GM19238 (cell line): ENCODE measurements at regions not wholly inside any gene's neighbourhood (a gene's known extent, or its start where the extent isn't known, plus 50 kb on each side); places are given as distances from the start of the nearest gene placed in this dataset.
A peak's percentile ranks its signal among the peaks of the same experiment; 100 is the strongest.
"Not testable (repeated sequence)": the region's sequence is repeated elsewhere in the genome, so short reads cannot be mapped to it uniquely, and the experiment has no call there.

Experiments used
- DNase-seq: peaks from one replicate; pipeline ENCODE4 v3.0.0; 2011; ENCODE audit warnings: low spot score; ENCODE audit not compliant: insufficient read length

DNA sequence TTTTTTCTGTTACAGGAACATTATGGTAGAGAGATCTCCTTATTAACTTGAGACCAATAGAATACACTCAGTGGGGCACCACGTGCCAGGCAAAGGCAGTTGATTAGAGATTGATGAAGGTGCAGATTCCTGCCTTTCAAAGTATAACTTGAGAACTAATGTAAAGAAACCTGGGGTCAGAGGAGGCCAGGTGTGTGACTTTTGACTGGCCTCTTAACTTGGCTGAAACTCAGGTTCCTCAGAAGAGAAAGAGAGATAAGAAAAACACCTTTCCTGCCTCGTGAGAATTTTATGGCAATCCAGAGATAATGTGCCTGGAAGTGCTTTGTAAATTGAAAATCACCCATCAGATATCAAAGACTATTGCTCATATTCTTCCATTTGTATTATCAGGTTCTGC is 110.7 kb upstream of the GZMB start:
- no peak for DNase-seq

DNA sequence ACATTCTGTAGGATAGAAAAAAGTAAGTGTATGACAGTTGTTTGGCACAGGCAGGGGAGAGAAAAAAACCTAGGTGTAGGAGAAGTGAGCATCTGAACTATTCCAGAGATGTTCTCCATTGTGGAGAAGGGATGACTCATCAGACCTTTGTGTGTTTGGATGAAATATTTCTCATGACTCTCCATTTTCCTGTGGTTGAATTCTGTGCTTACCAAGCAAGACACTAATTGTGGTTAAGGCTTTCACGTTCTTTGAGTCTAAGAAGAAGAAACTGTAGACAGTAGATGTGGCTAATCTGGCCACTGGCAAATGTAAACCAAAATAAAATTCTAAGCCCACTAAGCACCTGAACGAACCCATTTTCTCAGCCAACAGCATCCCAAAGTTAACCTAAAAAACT is 107.9 kb upstream of the GZMB start:
- no peak for DNase-seq

DNA sequence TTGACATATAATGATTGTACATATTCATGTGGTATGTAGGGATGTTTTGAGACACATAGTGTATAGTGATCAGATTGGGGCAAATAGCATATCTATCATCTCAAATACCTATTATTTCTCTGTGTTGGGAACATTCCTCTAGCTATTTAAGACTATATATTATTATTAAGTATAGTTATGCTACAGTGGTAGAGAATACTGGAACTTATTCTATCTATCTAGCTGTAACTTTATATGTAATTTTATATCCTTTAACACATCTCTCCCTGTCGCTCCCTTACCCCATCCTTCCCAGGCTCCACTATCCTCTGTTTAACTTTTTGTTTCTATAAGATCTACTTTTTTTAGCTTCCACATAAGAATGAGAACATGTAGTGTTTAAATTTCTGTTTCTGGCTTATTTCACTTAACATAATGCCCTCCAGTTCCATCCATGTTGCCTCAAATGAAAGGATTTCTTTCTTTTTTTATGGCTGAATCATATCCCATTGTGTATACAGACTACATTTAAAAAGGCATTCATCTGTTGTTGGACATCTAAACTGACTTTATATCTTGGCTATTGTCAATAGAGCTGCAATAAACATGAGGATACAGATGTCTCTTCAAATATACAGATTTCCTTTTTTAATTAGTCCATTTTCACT is 102.1 kb upstream of the GZMB start:
- DNase-seq: no peak

DNA sequence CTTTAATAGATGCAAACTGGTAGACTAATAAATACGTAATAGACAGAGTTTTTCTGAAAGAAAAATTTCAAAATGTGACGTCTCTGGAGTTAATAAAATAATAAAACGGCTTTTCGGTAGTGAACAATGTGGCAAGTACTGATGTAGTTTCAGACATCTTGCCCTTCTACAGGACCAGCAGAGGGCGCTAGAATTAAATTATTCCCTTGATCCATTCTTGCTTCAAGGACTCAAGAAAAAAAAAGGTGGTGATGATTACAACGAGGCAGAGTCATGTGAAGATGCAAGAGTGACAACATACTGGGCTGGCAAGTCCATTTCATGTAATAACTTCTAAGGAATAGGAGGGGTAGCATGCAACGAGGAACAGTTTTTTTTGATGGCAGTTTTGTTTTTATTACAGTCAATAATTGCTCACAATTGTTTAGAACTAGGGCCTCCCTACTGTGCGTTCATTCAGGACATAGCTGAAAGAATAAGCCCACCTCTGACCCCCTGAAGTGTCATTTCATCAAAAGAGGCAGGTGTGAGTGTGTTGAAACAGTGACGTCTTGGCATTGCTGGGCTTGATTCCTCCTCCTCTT is 101.0 kb upstream of the GZMB start:
- DNase-seq: no peak

DNA sequence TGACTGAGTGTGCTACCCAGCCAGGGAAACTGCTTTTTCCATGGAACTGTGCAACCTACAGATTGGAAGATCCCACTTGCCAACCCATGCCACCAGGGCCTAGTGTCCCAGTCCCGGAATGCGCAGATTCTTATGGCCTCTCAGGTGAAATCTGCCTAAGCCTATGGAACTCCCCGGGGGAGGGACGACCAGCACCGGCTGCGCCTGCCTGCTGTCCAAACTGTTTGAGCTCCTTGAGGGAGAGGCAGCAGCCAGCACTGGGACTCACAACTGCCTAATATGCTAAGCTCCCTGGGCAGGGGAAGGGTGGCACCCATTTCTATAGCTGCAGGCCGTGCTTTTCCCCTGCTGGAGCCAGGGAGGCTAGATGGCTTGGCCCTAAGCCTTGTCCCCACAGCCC is 92.5 kb upstream of the GZMB start:
- DNase-seq: no peak

DNA sequence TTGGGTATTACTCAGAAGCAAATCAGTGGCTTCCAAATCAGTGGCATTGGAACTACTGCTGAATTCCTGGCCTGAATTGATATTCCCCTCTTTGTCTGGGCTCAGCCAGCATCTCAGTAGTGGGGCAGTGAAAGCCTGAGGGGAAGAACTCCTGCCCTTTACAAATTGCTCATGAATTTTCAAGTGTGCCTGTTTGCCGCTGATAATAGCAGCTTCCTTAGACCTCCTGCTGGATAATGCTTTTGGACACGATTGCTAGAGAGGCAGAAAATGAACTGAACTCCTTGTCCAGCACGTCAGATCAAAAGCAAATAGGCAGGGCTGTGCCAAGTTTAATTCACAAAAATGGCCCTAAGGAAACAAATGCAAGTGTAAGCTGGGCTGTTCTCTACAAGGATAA is 91.3 kb upstream of the GZMB start:
- DNase-seq: no peak

DNA sequence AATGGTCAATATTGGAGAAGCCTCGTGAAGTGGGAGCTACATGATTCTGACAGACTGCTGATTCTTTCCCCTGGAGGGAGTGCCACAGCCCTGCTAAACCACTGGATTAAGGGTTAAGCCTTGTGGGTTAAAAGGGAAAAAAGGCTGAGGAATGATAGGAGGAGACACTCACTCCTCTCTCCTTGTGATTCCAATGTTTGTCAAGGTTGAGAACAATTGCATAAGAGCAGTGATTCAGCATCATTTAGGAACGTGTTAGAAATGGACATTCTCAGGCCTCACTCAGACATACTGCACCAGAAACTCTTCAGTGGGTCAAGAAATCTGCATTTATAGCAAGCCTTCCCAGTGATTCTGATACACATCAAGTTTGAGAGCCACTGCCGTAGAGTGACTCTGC is 87.8 kb upstream of the GZMB start:
- DNase-seq: no peak

DNA sequence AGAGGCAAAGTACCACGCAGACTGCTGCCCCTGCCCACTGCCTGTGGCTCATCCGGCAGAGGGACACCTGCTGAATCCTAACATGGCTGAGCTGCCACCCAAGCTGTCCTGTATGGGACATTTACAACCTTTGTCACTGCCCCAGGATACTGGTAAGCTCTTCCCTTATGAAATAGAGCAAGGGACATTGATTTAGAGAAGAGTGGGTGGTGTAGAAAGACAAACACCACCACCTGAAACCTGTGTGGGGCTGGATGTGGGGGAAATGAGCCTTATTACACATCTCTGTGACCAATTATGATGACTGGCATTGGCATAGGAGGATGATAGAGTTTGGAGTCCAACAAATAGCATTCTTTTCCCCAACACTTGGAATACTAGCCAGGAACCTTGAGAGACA is 81.2 kb upstream of the GZMB start:
- DNase-seq: no peak

DNA sequence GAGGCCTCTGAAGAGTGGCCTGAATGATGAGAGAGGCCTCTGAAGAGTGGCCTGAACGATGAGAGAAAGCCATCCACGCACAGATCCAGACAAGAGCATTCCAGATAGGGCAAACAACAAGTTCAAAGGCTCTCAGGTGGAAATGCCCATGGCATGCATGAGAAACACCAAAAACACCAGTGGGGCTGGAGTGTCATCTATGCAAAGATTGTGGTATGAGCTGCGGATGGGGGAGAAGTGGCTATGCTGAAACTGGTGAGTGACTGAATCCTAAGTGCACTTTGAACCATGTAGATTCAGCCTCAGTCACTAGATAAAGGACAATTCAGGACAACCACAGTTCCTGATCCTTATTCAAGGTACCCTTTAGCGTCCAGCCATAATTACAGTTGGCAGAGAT is 79.4 kb upstream of the GZMB start:
- DNase-seq: no peak

DNA sequence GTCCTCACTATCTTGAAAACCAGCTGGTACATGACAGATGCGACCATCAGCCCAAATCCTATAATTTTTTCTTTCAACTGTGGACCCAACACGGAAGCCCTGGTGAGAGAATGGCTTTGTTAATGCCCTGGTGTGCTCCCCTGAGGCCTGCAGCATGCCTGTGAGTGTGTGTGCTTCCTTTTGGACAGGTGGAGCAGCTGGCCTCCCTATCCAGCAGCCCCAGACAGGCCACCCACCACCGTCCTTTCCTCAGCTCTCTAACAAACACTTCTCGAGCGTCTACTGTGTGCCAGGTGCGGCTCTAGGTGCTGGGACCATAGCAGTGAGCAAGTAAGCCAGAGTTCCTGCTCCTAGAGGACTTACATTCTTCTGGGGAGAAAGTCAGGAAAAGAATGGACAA is 78.9 kb upstream of the GZMB start:
- DNase-seq: no peak

DNA sequence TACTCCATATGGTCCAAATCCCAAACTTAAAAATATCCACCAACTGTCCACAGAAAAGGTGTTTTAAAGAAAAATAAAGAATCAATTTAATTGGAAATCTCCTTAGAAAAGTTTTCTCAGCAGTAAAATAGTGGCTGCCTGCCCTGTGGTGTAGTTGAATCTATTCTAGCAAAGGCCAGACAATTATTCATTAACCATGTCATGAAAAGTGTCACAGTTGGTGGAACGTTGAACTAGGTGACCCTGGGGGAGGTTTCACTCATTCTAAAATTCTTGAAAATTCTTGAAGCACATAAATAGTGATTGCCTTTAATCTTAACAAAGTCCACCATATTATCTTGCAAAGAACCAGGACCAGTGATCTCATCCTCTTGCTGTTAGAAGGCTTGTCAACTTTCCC is 78.4 kb upstream of the GZMB start:
- no peak for DNase-seq

DNA sequence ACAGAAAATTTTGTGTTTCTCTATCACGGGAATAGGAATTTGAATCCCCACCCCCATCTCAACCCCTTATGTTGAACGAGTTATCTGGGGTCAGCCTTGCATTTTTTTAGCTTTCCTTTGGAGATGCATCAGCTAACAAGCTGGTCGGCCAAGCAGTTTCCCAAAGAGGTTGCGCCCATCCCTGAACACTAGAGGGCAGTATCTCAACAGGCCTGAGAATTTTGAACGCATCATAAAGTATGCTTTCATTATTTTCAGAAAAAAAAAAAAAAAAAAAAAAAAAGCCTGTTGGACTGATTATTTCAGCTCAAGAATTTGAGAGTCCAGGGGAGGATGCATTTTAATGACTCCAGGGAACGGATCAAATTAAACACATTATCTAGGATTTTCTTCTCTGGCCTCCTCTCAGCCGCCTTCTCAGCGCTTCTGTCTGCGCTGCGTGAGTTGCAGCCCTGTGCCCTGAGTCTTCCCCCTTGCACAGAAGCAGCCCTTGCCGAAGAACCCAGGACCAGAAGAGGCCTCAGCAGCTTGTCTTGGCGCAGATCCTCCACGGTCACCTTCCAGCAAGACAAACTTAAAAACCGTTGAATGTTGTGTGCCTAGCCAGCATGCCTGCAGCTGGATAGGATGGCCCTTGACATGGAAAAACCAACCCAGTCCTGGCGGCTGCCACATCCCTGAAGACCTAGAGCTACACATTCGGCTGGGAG is 76.6 kb upstream of the GZMB start:
- peak; percentile 30 for DNase-seq

DNA sequence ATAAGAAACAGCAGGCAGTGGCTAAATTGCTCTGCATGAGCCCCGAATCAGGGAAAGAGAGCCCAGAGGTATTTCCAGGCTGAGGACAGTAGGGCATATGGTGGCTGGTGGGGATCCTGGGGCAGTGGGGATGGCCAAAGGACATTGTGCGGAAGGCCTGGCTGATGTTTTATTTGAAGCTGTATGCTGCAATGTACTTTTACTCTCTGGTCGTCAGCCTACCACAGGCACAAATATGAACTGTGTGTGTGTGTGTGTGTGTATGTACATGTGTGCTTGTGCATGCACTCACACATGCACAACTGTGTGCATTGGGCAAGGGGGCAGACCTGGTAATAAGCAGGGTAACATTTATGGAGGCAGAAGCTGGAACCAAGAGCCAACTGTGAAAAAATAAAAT is 74.7 kb upstream of the GZMB start:
- no peak for DNase-seq

DNA sequence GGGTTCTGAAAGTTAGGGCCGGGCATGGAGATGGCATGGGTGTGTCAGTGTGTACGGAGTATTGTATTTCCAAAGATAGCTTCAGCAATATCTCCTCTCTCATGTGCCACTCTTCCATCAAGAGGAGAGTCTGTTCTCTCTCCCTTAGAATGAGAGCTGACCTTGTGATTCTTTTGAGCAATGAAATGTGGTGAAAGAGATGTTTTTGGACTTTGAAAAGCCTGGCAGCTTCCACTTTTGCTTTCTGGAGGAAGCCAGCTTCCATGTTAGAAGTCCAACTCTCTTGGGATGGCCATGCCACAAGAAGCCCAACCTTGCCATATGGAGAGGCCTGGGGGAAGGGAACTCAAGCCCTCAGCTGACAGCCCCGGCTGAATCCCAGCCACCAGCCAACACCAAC is 72.4 kb upstream of the GZMB start:
- DNase-seq: no peak

DNA sequence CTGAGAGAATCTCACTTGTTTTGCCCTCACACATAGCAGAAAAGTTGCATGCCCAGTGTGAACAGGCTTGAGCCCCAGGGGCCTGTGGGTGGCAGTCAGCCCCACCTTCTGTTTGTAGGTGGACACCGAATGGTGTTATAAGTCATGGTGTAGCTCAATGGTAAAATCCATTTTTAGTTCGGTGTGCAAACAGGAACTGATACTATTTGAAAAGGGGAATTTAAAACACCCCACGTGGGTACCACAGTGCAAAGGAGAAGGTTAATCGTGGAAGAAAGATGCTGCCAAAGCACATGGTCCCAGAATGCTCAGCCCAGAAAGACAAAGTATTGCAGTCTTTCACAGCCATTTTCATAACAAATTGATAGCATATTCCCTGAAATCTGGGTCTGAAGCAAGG is 71.8 kb upstream of the GZMB start:
- DNase-seq: peak; percentile 16

DNA sequence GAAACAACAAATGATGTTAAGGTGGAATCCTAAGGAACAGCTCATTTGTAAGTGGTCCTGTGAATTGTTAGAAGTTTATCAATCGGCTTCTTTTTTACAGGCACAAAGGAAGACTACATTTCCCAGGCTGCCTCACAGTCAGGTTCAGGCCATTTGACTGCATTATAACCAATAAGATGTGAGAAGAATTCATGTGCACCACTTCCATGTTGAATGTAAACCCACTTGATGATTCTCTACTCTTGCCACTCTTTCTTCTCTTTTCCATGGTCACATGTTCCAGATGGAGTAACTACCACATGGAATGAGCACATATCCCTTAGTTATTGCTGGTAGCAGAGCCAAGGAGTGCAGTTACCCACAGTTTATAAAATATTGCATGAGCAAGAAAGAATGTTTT is 67.1 kb upstream of the GZMB start:
- no peak for DNase-seq

DNA sequence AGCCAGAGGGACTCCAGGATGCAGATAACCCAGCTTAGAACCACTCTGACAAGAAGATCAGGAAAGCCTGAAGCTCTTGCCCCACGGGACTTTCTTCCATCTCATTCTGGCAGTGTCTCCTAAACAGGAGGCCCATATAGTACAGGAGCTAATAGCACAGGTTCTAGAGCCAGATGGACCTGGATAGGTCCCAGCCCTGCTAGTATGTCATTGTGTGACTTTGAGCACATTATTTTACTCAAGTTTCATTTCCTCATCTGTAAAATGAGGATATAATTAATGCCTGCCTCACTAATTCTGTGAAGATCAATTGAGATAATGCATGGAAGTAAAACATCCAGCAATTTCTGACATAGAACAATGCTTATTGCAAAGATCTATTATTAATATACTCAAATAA is 66.5 kb upstream of the GZMB start:
- no peak for DNase-seq

DNA sequence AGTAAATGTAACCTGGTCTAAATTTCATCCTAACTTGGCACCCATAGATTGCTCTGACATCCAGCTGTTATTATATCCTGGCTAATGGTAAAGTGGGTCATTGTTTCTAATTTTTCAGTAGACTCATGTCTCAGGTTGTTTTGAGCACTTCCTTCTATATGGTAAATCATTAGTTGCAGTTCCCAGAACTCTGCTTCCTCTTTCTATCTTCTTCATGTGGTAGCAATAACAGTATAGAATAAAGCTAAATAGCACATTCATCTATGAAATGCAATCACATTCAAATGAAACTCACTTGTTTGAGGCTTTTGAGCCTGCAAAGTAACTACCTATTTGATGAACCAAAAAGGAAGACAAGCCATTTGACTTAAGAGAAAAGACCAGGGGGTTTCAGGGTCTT is 65.1 kb upstream of the GZMB start:
- DNase-seq: no peak

DNA sequence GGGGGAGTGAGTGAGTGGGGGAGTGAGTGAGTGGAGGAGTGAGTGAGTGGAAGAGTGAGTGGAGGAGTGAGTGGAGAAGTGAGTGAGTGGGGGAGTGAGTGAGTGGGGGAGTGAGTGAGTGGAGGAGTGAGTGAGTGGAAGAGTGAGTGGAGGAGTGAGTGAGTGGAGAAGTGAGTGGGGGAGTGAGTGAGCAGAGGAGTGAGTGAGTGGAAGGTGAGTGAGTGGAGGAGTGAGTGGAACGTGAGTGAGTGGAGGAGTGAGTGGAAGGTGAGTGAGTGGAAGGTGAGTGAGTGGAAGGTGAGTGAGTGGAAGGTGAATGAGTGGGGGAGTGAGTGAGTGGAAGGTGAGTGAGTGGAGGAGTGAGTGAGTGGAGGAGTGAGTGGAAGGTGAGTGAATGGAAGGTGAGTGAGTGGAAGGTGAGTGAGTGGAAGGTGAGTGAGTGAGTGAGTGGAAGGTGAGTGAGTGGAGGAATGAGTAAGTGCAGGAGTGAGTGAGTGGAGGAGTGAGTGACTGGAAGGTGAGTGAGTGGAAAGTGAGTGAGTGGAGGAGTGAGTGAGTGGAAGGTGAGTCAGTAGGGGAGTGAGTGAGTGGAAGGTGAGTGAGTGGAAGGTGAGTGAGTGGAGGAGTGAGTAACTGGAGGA is 62.4 kb upstream of the GZMB start:
- not testable (repeated sequence) for DNase-seq

DNA sequence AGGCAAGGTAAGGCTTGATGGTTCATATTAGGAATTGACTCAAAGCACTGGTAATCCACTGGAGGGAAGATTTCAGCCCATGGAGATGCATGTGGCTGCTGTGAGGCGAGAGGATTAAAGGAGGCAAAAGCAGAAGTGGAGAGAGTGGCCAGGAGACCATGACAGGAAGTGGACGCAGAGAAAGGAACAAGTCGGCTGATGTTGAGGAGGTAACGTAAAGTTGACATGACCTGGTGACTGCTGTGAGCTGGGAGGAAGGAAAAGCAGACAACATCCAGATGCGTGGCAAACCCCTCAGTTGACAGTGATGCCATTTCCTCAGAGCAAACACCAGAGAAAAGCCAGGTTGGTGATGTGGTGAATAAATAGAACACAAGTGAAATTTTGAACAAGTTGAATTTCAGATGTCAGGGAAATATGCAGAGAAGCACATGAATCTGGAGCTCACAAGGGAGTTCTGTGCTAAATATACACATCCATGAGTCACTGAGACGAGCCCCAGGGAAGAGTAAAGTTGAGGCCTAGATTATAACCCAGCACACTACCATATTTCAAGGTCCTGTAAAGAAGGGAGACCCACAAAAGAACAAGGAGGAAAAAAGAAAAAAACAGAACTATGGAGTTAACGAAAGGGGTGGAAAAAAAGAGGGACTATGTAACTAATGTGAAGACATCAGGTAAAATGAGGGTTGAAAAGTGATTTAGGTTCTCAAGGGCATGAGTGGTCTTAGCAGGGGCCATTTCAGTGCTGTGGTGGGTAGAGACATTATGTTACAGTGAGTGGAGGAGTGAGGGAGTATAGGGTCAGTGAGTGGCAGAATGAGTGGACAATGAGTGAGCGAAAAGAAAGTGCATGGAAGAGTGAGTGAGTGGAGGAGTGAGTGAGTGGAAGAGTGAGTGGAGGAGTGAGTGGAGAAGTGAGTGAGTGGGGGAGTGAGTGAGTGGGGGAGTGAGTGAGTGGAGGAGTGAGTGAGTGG is 61.6 kb upstream of the GZMB start:
- no peak for DNase-seq

DNA sequence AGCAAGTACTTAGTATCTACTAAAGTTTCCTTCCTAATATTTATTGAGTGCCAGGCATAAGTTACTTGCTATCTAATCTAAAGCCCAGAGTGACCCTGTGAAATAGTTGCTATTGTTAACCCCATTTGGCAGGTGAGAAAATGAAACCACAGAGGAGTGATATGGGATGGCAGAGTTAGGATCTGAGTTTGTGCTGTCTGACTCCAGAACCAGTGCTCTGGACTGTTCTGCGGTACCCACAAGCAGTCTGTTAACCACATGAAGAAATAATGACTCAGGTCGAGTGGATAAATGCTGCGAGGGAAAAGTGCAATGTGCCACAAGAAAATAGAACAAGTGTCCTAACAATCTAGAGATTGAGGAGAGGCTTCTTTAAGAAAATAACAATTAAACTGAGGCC is 60.7 kb upstream of the GZMB start:
- DNase-seq: no peak

DNA sequence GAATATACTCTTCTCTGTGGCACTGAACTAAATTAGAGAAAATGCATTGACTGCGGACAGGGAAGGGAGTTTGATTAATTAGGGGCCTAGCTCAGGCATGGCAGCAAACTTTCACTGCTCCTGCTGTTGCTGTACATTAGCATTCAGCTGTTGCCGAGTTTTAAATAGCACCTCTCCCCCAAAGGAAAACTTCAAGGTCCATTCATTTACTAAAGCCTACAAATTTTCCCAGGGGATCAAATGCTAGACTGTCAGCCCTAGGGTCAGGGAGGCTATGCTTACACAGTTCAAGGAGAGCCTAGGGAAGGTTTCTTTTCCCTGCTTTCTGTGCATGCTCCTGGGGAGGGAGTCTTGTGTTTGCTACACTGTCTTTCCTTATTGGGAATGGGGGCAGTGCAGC is 60.0 kb upstream of the GZMB start:
- DNase-seq: no peak
